HG03139 (cell line): ENCODE measurements at regions not wholly inside any gene's neighbourhood (a gene's known extent, or its start where the extent isn't known, plus 50 kb on each side); places are given as distances from the start of the nearest gene placed in this dataset.
"Not testable (repeated sequence)": the region's sequence is repeated elsewhere in the genome, so short reads cannot be mapped to it uniquely, and the experiment has no call there.

Experiments used
- ATAC-seq: cut with Tn5 transposase; IDR thresholded peaks from one replicate; pipeline ENCODE4 v1.9.1; 2021; ENCODE audit not compliant: unreplicated experiment

GRCh38 chr2:199040522-199040921, 417.2 kb downstream of the SATB2 start:
- no peak for ATAC-seq

GRCh38 chr2:199033761-199034160, 424.0 kb downstream of the SATB2 start:
- ATAC-seq, result not testable (repeated sequence)

- ATAC-seq, result no peak
Observed at GRCh38 chr2:199025146-199025545, 432.6 kb downstream of the SATB2 start.

- no peak for ATAC-seq
Observed at GRCh38 chr2:199024224-199024623, 433.5 kb downstream of the SATB2 start.

- ATAC-seq, result no peak
Observed at GRCh38 chr2:199019898-199020507, 437.7 kb downstream of the SATB2 start.

- no peak for ATAC-seq
Observed at GRCh38 chr2:199018826-199019225, 438.9 kb downstream of the SATB2 start.

GRCh38 chr2:199015072-199015471, 442.7 kb downstream of the SATB2 start:
- no peak for ATAC-seq

GRCh38 chr2:199014226-199014625, 443.5 kb downstream of the SATB2 start:
- no peak for ATAC-seq

- ATAC-seq, result no peak
Observed at GRCh38 chr2:199011908-199012307, 445.8 kb downstream of the SATB2 start.

GRCh38 chr2:198994678-198995077, 463.1 kb downstream of the SATB2 start:
- ATAC-seq, result no peak

- no peak for ATAC-seq
Observed at GRCh38 chr2:198991431-198991830, 466.3 kb downstream of the SATB2 start.

GRCh38 chr2:198975779-198976178, 482.0 kb downstream of the SATB2 start:
- ATAC-seq, result no peak

- no peak for ATAC-seq
Observed at GRCh38 chr2:198973785-198974184, 484.0 kb downstream of the SATB2 start.

GRCh38 chr2:198973181-198973580, 484.6 kb downstream of the SATB2 start:
- no peak for ATAC-seq

GRCh38 chr2:198968545-198968944, 489.2 kb downstream of the SATB2 start:
- ATAC-seq, result no peak

- ATAC-seq, result no peak
Observed at GRCh38 chr2:198966269-198966668, 491.5 kb downstream of the SATB2 start.

GRCh38 chr2:198961547-198961946, 496.2 kb downstream of the SATB2 start:
- no peak for ATAC-seq

- ATAC-seq, result no peak
Observed at GRCh38 chr2:198957181-198957580, 500.6 kb downstream of the SATB2 start.

GRCh38 chr2:198953328-198953727, 504.4 kb downstream of the SATB2 start:
- ATAC-seq, result no peak

GRCh38 chr2:198950803-198951202, 506.9 kb downstream of the SATB2 start:
- no peak for ATAC-seq

- no peak for ATAC-seq
Observed at GRCh38 chr2:198945496-198945895, 512.2 kb downstream of the SATB2 start.

- no peak for ATAC-seq
Observed at GRCh38 chr2:198930170-198930569, 527.6 kb downstream of the SATB2 start.

GRCh38 chr2:198928026-198928425, 529.7 kb downstream of the SATB2 start:
- ATAC-seq, result no peak
